Testis (tissue), 2 donors: ENCODE measurements at regions not wholly inside any gene's neighbourhood (a gene's known extent, or its start where the extent isn't known, plus 50 kb on each side); places are given as distances from the start of the nearest gene placed in this dataset.
"Not testable (repeated sequence)": the region's sequence is repeated elsewhere in the genome, so short reads cannot be mapped to it uniquely, and the experiment has no call there.

ENCODE experiments used
- POLR2A ChIP-seq: fragments of 450-650 bp; IDR thresholded peaks from one replicate; pipeline ENCODE4 v1.6.1; 2017; ENCODE audit warnings: antibody characterized with exemption, mild to moderate bottlenecking, moderate library complexity
- TF ChIP-seq, protein P1 (sequence below), 3 experiments: fragments of 450-650 bp in 2 of 3; fragments of 200-600 bp in 1 of 3; sonication (generic) in 1 of 3; IDR thresholded peaks; one replicate each; pipeline ENCODE4 v1.5.1; 2016 to 2019; ENCODE audit warnings: antibody characterized with exemption in 3 of 3, mild to moderate bottlenecking in 2 of 3, moderate library complexity in 1 of 3

DNA sequence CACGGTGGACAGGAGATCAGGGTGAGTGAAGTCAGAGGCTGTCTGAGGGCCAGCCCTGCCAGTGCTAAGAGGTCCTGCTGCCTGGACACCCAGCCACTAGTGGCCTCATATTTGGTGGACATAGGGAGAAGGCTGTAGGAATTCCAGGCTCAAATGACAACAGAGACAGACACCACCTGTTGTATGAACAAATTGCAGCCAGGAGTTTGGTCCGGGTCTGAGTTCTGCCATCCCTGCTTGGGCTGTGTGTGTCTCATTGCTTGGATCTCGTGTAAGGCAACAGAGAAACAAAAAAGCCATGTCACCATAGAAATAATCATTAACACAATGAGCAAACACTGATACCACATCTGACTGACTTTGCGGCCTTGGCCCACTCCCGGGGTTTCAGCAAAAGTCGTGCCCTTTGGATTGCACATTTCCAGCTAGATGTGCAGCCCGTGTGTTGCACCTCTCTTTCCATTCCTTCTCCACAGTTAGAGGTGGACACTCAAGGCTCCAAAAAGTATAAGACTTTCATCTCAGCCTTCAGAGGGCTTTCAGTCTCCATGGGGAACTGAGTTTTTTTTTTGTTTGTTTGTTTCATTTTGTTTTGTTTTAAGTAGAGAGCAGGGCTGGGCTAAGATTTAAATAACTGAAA, 211.2 kb downstream of the RTP5 start:
- TF ChIP-seq, protein P1, sequence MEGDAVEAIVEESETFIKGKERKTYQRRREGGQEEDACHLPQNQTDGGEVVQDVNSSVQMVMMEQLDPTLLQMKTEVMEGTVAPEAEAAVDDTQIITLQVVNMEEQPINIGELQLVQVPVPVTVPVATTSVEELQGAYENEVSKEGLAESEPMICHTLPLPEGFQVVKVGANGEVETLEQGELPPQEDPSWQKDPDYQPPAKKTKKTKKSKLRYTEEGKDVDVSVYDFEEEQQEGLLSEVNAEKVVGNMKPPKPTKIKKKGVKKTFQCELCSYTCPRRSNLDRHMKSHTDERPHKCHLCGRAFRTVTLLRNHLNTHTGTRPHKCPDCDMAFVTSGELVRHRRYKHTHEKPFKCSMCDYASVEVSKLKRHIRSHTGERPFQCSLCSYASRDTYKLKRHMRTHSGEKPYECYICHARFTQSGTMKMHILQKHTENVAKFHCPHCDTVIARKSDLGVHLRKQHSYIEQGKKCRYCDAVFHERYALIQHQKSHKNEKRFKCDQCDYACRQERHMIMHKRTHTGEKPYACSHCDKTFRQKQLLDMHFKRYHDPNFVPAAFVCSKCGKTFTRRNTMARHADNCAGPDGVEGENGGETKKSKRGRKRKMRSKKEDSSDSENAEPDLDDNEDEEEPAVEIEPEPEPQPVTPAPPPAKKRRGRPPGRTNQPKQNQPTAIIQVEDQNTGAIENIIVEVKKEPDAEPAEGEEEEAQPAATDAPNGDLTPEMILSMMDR (IDR thresholded peaks at IDR 0.05): not testable (repeated sequence)
- not testable (repeated sequence) for TF ChIP-seq POLR2A
